NCI-H526 treated with DMSO at 0.1 percent for 48 hours (cell line): ENCODE measurements at regions not wholly inside any gene's neighbourhood (a gene's known extent, or its start where the extent isn't known, plus 50 kb on each side); places are given as distances from the start of the nearest gene placed in this dataset.
"Not testable (repeated sequence)": the region's sequence is repeated elsewhere in the genome, so short reads cannot be mapped to it uniquely, and the experiment has no call there.

Experiments used
- DNase-seq: peaks from one replicate; lab custom pipeline; 2025; lab: John Stamatoyannopoulos, UW

DNA sequence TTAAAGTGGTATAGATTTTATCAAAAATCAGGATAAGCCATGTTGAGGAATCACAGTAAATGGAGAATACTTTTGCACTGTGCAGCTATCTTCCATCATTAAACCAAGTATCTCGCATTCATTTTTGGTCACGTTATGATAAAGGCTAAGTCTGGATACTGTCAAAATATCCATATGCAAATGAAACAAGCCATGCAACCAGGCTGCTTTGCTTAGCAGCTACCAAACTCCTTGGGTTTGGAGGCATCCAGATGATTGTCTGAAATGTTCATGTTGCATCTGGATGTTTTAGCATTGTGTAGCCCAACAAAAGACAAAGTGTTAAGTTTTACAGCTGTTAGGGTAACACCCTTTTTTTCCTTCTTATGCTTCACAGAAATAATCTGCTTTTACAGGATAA, 322.9 kb upstream of the MDFIC2 start:
- DNase-seq, result peak; percentile 4

DNA sequence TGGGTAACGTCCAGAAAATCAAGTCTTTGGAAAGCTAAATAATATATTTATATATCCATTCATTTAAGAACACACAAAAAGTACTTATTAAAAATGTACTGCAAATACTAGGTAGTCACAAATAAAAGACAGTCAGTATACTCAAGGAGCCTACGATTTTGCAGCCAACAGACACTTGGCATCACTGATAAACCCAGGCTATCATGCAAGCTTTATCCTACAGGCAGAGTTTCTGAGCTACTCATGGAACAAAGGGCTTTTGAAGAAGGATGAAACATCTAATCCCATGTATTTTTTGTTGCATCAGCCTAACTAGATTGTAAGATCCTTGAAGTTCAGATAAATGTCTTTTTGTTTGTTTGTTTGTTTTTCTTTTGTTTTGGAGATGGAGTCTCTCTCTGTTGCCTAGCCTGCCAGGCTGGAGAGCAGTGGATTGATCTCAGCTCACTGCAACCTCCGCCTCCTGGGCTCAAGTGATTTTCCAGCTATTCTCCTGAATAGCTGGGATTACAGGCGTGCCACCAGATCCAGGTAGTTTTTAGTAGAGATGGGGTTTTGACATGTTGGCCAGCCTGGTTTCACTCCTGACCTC, 319.4 kb upstream of the MDFIC2 start:
- no peak for DNase-seq

DNA sequence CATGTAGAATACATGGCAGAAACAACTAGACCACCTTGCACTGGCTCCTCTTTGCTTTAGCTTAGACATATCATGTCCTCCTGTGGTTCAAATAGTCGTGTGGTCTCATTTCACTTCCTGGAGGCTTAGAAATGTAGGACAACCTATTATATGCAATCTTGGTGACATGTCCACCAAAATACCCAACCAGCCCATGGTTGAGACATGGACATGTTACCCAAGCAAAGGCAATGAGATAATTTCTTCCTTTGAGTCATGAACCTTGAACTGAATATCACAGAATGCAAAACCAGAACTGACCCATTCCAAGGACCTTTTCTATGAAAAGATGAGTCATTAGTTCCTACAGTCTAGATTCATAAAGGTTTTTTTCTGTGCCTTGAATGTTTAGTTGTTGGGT, 309.0 kb upstream of the MDFIC2 start:
- DNase-seq, result no peak

DNA sequence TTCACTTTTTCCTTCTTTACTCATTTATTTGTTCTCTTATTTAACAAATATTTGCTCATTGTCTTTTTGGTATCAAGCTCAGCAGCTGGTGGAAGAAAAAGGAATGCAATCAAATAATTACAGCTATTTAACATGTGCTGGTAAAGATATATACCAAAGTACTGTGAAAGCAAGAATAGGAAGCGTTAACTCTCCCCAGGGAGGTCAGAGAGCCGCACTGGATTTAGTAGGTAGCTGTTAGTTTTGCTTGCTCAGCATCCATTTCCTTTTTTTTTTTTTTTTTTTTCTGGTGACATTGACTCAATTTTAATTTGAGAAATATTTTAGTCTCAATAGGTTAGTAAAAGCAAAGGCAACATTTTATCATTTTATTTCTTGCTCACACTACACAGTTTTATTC, 308.5 kb upstream of the MDFIC2 start:
- DNase-seq, result no peak

DNA sequence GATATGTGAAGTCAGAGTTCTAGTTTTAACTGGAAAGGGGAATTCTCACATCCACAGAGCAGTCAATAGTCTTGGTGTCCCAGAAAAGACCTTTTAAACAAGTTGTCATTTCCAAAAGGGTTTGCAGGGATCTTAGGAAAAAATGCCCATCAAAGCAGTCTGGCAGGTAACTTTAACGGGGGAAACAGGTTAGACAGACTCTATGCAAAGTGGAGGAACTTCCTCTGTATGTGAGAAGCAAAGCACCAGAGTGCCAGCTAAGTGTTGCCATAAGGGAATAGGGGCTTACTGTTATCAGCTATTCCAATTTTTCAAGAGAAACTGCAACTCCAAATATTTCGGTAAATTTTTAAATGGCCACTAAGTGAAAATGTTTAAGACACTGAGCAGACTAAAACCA, 307.9 kb upstream of the MDFIC2 start:
- peak; percentile 4 for DNase-seq

DNA sequence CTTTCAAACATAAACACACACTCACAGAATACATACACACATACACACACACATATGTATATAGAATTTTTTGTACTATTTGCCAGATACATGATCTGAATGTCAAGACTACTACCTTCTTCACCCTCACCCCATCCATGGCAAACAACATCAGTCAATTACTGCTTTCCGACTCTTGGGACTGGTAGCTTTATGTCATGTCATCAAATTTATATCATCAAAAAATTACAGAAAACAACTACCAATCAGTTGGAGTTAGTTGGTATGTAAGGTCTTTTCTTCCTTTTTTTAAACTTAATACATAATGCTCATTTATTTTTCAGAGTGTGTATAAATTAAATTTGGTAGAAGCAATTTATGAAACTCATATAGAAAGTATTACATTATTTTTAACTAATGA, 305.7 kb upstream of the MDFIC2 start:
- no peak for DNase-seq

DNA sequence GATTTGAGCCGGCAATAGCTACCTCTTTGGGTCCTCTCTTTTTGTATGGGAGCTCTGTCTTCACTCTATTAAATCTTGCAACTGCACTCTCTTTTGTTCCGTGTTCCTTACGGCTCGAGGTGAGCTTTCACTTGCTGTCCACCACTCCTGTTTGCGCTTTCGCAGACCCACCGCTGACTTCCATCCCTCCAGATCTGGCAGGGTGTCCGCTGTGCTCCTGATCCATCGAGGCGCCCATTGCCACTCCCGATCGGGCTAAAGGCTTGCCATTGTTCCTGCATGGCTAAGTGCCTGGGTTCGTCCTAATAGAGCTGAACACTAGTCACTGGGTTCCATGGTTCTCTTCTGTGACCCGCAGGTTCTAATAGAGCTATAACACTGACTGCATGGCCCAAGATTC, 304.9 kb upstream of the MDFIC2 start:
- DNase-seq, result not testable (repeated sequence)

DNA sequence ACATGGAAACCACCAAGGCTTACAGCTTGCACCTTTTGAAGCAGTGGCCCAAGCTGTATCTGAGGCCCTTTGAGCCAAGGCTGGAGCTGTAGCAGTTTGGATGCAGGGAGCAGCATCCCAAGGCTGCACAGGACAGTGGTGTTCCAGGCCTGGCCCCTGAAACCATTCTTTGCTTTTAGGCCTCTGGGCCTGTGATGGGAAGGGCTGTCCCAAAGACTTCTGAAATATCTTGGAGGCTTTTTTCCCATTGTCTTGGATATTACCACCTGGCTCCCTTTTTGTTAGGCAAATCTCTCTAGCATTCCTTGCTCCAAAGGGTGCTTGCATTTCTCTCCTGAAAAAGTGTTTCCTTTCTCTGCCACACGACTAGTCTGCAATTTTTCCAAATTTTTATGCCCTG, 302.8 kb upstream of the MDFIC2 start:
- DNase-seq, result no peak

DNA sequence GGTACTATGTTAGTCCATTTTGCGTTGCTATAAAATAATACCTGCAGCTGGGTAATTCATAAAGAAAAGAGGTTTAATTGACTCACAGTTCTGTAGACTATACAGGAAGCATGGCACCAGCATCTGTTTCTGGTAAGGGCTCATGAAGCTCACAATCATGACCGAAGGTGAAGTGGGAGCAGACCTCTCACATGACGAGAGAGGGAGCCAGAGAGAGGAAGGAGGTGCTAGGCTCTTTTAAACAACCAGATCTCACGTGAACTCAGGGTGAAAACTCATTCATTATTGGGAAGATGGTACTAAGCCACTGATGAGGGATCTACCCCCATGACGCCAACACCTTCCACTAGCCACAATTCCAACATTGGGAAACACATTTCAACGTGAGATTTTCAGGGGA, 301.7 kb upstream of the MDFIC2 start:
- DNase-seq, result no peak

DNA sequence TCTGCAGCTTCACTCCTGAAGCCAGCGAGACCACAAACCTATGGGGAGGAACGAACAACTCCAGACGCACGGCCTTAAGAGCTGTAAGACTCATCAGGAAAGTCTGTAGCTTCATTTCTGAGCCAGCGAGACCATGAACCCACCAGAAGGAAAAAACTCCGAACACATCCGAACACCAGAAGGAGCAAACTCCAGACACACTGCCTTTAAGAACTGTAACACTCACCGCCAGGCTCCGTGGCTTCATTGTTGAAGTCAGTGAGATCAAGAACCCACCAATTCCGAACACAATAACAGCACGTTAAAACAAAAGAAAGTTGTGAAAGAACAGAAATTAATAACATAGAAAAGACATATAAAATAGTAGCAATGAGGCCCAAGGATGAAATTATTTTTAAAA, 300.5 kb upstream of the MDFIC2 start:
- DNase-seq, result no peak

DNA sequence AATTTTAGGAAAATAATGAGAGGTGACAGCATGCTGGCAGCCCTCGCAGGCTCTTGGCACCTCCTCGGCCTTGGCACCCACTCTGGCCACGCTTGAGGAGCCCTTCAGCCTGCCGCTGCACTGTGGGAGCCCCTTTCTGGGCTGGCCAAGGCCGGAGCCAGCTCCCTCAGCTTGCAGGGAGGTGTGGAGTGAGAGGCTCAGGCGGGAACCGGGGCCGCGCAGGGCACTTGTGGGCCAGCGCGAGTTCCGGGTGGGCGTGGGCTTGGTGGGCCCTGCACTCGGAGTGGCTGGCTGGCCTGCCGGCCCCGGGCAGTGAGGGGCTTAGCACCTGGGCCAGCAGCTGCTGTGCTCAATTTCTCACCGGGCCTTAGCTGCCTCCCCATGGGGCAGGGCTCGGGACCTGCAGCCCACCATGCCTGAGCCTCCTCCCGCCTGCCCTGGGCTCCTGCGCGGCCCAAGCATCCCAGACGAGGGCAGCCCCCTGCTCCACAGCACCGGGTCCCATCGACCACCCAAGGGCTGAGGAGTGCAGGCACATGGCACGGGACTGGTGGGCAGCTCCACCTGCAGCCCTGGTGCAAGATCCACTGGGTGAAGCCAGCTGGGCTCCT, 299.3 kb upstream of the MDFIC2 start:
- DNase-seq, result not testable (repeated sequence)

DNA sequence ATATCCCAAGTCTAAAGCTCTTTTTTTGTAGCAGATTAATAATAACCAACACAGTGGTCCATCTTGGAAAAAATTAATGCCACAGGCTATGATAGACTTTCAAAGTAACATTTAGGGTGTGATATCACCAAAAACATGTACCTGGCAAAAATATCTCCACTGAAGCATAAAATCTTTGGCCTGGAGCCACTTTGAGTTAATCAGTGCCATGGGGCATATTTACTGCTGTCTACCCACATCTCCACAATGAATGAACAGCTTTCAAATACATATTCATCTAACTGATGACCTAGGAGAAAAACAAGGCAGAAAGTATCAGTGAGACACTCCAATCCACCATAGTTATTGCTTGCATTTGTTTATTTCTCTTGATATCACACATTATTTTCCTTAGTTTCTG, 296.0 kb upstream of the MDFIC2 start:
- no peak for DNase-seq

DNA sequence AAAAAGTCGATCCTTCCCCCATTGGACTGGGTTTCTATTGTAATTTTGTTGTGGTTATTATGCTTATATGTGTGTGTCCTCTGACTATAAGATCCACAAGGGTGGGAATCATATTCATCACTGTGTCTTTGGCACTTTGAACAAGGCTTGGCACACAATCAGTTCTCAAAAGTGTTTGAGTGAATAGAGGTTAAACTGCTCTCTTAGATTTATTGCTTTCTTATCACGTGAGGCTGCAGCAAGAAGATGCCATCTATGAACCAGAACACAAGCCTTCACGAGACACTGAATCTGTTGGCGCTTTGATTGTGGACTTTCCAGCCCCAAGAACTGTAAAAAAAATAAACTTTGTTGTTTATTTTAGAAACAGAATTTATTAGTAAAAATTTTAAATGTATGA, 295.0 kb upstream of the MDFIC2 start:
- DNase-seq, result no peak

DNA sequence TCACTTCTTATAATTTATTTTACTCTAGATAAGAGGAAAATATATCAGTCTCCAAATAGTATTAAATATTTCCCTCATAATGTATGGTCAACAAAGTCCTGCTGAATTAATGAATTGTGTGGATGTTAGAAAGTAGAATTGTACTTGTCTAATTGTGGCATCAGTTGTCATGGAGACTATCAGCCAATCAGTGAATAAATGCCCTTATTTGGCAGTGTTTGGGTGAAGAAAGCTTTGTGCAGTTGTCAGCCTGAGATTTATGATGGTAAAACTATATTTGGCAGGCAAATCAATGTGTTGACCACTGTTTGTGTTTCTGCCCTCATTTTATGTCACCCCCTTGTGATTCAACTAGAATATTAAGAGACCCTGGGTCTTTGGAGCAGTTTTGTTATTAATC, 293.6 kb upstream of the MDFIC2 start:
- no peak for DNase-seq

DNA sequence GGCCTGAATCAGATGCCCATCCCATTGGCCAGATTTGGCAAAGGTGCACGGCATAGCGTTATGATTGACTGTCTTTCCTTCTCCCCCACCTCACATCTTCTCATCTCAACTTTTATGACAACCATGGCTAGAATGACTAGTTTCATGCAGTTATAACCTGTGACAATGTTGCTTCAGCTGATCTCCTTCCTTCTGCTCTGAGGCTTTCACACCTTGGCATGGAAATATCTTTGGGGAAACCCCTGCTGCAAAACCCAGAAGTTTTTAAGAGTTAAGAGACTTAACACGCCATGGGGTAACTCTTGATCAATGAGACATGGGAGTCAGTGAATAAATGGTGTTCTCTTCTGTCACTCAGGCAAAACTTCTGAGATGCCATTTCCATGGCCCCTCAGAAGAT, 290.7 kb upstream of the MDFIC2 start:
- no peak for DNase-seq

DNA sequence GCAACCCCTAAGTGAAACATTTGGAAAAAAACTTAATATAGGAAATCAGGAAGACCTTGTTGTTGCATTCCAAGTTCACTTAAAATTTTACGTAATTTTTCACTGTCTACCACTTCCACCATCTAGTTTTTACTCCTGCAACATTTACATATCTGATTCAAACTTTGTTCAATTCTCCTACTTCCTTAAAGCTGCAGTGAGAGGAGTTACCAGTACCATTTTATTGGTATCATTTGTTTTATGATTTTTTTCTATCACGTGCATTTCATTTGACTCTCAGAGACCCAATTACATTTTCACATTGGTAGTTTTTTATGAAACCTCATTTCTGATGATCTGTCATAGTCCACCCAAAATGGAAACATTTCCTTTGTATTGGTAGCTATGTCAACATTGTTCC, 284.9 kb upstream of the MDFIC2 start:
- DNase-seq, result no peak

DNA sequence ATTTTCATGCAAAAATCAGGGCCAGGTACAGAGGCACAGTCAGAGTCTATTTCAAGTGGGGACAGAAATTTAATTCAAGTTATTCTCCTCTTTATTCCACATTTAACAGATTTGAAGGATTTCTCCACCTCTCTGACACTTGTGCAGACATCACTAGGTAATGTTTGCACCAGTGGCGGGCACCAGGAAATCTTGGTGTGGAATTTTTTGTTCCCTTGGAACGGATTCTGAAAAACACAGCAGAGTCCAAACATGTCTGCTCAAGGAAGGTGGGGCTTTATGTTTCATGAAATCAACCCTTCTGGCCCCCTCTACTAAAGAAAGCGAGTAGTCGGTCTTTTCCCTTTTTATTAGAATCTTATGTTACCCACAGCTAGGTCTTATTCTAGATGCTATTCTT, 271.2 kb upstream of the MDFIC2 start:
- no peak for DNase-seq

DNA sequence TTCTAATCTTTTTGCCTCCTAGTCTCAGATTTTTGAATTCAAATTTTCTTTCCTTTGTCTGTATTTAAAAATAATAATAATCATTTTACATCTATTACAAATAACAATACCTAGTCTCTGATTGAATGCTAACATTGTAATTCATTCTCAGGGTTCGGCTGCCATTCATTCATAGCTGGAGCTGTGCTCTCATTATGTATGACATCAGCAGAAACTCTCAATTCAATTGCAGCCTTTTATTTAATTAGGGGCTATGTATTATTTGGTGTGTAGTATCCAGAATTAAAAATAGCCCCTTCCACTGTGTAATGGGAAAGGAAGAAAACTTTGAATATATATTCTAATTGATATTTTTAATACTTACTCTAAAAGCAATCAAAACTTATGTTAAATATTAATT, 270.4 kb upstream of the MDFIC2 start:
- no peak for DNase-seq

DNA sequence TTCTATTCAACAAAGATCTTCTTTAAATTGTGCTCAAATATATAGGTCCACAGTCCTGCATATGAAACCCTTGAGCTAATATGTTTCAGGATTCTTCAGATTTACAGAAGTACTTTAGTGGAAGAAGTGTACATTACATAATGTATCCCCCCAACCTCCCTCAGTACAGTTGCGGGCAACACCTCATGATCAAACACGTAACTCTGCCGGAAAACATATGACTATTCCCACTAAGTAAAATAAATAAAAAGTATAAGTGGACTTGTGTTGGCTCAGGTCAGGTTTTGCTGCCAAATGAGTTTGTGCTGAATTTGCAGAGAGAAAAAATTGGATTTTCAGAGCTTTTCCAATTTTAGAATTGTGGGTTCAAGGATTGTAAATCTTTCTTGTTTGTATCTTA, 267.6 kb upstream of the MDFIC2 start:
- no peak for DNase-seq

DNA sequence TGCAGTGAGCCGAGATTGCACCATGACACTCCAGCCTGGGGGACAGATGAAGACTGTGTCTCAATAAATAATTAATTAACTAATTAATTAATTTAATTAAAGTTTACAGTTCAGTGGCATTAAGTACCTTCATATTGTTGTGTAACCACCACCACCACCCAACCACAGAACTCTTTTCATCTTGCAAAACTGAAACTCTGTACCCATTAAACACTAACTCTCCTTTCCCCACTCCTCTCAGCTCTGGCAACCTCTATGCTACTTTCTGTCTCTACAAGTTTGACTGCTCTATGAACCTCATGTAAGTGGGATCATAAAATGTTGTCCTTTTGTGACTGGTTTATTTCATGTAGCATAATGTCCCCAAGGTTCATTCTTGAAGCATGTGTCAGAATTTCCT, 259.3 kb upstream of the MDFIC2 start:
- DNase-seq, result no peak

DNA sequence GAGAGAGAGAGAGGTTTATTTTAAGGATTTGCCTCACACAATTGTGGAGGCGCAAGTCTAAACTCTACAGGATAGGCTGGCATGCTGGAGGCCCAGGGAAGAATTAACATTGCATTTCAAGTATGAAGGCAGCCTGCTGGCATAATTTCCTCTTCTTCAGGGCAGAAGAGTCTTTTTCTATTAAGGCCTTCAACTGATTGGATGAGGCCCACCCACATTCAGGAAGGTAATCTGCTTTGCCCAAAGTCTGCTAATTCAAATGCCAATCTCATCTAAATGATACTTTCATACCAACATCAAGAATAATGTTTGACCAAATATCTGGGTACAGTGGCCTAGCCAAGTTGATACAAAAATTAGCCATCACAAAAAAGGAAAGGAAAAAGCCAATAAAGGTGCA, 258.1 kb upstream of the MDFIC2 start:
- DNase-seq, result no peak

DNA sequence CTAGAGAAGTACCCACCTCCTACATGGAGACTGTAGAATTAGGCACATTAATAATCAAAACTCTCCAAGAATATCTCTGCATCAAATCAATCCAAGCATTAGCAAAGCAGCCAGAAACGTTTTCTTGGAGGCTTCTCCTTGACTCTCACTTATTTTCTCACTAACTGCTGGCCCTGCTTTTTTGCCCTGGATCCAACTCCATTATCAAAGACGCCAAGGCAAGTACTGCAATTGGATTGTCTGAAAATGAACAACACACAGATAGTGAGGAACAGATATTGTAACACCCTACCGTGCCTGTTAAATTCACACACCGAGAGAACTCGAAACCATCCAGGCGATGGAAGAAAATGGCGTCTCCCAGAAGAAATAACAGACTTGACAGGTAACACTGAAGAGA, 256.2 kb upstream of the MDFIC2 start:
- DNase-seq, result no peak

DNA sequence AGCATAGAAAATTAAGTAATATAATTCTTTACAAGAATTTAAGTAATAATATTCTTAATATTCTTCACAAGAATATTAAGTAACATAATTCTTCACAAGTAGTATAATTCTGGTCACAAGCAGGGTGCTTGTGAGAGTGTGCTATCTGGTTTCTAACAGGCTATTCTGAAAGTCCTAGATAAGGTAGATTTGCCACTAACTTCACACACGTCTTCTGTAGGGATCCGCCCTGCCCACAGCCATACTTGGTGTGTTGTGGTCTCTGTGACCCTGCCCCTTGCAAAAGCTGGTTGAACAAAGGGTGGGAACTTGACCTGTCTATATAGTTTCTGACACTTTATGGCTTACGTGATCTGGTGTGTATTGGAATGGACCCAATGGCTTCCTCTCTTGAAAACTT, 253.4 kb upstream of the MDFIC2 start:
- no peak for DNase-seq

DNA sequence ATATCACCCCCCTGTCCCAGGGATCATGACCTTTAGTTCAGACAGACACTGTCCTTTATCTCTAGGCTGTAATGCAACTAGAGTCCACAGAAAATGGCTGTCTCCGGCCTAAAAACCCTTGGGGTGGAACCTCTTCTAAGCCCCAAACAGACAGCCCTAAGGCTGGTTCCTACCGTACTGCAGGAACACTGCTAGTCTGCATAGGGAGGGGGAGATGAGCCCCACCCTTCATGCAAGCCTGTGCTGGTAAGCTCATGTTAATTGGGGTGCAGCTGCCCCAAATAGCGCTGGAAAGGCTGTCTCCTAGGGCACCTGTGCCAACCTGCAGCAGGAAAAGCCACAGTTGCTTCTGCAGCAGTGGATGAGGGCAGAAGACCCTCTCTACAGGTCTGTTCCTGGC, 252.1 kb upstream of the MDFIC2 start:
- no peak for DNase-seq

DNA sequence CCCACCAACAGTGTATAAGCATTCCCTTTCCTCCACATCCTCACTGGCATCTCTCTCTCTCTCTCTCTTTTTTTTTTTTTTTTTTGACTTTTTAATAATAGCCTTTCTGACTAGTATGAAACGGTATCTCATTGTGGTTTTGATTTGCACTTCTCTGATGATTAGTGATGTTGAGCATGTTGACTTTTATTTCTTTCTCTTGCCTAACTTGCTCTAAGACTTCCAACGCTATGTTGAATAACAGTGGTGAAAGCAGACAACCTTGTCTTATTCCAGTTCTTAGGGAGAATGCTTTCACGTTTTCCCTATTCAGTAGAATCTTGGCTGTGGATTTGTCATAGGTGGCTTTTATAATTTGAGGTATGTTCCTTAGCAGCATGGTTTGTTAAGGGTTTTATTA, 249.4 kb upstream of the MDFIC2 start:
- no peak for DNase-seq
